Hematopoietic multipotent progenitor cell treated with erythropoietin and hydrocortisone succinate and interleukin-3 and kit ligand, for 17 days (in vitro differentiated cells): ENCODE measurements at regions not wholly inside any gene's neighbourhood (a gene's known extent, or its start where the extent isn't known, plus 50 kb on each side); places are given as distances from the start of the nearest gene placed in this dataset.
"Not testable (repeated sequence)": the region's sequence is repeated elsewhere in the genome, so short reads cannot be mapped to it uniquely, and the experiment has no call there.

Experiments
- DNase-seq: peaks from one replicate; pipeline ENCODE4 v3.0.0-alpha.2; 2015; ENCODE audit warnings: low spot score

DNA sequence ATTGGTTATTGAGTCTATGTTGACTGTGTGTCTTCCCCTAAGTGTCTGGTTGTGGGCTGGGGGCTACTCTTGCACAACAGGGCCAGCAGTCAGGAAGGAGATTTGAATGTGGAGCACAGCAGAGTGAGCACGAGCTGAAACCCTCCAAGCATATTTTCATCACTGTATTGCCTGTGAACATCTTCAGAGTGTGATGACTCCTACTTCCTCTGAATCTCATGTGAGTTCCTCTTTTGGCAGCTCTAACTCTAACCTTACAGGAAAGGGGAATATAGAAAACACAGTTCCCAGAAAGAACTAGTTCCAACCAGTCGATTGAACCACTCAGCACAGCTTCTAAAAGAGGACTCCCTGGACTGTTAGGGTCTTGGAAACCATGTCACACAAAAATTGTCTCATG is 211.6 kb downstream of the RAP2B start:
- no peak for DNase-seq

DNA sequence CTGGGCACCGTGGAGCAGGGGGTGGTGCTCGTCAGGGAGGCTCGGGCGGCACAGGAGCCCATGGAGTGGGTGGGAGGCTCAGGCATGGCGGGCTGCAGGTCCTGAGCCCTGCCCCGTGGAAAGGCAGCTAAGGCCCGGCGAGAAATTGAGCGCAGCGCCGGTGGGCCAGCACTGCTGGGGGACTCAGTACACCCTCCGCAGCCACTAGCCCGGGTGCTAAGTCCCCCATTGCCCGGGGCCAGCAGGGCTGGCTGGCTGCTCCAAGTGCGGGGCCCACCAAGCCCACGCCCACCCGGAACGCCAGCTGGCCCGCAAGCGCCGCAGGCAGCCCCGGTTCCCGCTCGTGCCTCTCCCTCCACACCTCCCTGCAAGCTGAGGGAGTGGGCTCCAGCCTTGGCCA is 216.3 kb downstream of the RAP2B start:
- DNase-seq = not testable (repeated sequence)

DNA sequence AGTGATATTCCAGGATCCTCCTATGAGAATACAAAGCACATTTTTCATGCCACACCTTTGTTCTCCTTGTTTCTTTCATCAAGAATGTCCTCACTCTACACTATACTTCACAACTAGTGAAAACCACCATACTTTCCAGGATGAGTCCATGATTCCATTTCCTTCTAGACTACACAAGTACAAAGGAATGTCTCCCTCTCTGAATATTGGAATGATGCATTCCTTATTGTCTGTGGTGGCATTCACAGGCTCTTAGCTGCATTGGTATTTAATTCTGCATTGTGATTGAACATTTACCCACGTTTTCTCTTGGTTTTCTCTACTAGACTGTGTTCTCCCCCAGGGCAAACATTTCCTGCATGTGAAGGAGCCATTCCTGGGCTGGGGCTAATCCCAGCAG is 217.5 kb downstream of the RAP2B start:
- no peak for DNase-seq

DNA sequence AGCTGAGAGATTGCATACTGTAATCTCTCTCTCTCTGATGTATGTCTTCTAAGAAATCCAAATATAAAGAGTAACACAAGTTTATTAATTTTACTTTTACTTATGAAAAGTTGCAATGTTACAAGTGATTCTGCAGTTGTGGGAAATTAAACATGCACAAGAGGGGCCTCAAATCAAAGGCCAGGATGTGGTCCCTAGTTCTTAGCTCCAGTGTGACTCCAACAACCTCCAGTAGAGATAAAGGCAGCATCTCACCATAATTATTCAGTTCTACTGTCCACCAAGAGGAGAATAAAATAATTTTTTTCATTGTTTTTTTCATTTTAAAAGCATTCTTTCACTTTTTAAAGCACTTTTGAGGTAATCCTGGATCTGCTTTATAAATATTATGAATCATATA is 223.3 kb downstream of the RAP2B start:
- no peak for DNase-seq

DNA sequence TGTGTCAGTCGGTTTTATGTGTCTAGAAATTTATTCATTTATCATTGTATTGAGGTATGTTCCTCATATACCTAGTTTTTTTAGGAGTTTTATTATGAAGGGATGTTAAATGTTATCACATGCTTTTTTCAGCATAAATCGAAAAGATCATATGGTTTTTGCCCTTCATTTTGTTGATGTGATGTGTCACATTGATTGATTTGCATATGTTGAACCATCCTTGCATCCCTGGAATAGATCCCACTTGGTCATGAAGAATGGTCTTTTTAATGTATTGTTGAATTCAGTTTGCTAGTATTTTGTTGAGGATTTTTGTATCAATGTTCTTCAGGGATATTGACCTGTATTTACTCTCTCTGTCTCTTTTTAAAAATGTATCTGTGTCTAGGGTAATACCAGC is 230.3 kb downstream of the RAP2B start:
- DNase-seq = no peak

DNA sequence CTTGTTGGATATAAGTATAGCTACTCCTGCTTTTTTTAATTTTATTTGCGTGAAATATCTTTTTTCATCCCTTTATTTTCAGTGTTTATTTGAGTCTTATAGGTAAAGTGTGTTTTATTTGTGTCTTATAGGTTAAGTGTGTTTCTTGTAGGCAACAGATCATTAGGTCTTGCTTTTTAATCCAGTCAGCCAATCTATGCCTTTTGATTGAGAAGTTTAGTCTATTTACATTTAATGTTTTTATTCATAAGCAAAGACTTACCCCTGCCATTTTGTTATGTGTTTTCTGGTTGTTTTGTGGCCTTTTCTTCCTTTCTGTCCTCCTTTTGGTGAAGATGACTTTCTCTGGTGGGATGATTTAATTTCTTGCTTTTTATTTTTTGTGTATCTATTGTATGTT is 232.0 kb downstream of the RAP2B start:
- DNase-seq = no peak

DNA sequence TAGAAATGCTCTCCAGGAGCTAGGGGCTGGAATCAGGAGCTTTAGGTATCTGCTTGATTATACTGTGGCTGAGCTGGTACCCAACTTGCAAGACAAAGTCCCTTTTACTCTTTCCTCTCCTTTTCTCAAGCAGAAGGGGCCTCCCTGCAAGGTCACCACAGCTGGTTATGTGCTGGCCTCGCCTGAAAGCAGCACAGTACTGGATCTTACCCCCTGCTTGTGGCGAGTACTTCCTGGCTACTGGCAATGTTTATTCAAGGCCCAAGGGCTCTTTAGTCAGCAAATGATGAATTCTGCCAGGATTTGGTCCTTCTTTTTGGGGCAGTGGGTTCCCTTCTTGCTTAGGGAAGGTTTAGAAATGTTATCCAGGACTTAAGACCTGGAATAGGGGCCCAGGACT is 234.6 kb downstream of the RAP2B start:
- DNase-seq = no peak

DNA sequence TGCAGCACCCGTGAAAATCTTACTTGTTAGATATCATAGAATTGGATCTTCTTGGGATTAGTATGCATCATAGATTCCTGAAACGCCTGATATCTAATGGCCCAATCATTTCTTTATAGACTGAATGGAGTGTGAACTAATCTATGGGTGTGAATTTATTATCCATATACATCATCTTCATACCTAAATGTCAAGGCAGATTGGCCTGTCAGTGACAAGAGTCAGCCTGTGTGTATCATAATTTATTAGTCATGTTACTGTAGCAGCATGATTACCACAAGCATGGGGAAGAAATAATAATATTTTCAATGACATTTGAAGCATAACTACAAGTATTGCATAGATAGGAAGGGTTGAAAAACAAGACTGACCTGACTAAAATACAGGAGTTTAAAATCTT is 235.8 kb downstream of the RAP2B start:
- DNase-seq = no peak

DNA sequence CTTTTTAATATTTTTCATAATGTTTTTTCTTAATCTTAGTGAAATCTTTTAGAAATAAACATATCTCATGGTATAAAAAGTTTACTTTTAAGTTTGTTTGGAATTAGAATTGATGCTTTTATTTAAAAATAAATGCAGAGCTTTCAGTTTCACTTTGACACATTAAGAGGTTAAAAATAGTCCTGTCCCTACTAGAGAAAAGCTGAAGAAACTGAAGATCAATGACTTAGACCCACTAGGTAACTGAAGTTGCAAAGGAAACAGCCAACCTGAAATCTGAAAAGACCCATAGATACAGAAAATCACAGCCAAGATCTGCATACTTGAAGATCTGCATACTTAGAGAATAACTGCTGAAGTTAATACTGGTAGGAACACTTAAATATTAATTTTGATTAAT is 237.6 kb downstream of the RAP2B start:
- no peak for DNase-seq

DNA sequence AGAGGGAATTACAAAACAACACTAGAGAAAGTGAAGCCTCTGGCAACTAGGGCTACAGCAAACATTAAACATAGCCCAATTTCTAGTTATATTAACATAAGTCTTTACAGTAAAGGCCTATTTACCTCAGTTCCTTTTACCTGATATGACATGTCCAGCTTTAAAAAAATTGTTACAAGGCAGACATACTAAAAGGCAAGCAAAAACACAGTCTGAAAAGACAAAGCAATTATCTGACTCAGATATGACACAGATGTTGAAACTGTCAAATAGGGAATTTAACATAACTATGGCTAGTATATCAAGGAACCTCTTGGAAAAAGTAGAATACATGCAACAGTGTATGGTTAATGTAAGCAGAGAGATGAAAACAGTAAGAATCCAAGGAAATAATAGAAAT is 238.6 kb downstream of the RAP2B start:
- DNase-seq = no peak

DNA sequence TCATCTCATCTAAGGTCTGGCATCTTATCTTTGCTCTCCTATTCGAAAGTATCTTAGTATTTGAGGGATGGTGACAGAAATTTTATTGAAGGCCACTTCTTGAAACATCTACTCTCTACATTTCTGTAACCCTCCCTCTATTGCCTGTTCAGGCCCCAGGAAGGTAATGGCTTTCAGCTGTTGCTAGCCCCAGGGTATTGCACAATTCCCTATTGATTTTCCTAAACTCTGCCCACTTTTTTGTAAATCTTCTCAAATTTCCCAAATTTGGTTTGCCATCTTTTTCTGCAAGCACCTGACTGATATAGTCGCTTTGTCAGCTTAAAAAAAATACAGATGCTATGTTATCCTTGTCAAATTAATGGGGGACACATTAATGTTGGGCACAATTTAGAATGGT is 242.1 kb downstream of the RAP2B start:
- no peak for DNase-seq

DNA sequence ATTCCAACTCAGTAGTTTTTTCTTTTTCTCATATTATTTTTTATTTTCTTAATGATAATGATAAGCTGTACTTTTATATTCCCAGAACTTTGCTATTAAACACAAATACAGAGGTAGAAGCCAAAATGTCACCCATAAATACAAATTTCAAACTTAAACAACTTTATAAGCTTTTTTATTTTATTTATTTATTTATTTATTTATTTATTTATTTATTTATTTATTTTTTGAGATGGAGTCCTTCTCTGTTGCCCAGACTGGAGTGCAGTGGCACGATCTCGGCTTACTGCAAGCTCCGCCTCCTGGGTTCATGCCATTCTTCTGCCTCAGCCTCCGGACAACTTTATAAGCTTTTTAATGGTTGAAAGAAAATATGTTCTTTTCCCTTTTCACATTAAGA is 243.3 kb downstream of the RAP2B start:
- not testable (repeated sequence) for DNase-seq

DNA sequence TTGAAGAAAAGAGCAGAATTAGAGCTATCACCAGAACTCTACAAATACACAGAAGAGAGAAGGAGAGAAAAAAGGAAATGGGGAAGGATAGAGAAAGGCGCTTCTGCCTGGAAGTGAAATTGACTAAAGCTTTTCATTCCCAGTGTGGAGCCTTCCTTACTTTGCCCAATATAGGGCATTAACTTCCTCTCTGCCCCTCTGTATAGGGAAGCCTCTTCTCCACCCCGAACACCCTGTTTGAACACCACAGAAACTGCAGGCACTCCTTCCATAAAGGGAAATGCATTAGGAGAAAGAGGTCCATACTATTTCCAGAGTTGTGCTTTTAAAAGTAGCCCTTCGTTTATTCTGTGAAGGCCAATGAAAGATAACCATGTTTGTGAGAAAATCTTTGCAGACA is 248.5 kb downstream of the RAP2B start:
- DNase-seq = no peak

DNA sequence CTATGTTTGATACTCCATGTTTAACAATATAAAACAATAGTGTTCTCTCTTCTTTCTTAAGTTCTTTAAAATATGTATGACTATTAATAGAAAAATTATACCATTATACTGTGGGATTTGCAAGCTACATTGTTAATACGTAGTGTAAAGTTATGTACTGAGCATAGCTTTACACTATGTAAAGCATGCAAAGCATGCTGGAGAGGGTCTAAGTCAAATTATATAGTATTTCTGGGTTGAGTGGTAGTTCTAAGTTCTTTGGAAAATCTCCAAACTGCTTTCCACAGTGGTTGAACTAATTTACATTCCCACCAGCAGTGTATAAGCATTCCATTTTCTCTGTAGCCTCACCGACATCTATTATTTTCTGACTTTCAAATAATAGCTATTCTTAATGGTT is 253.0 kb downstream of the RAP2B start:
- no peak for DNase-seq

DNA sequence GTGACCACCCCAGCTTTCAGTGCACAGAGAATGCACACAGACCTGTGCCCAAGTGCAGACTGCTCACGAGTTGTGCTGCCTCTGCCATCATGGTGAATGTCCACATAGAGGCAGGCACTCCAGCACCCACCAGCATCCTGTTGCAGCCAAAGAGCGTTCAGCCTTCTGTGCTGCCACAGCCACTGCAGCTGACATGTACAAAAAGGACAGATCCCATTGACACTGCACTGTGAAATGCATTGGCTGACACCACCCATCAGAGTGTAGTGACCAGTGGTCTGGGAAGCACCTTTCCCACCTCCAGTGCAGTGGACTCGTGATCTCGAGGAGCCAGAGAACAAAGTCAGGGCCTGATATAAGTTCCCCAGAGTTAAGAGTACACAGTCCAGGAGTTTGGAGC is 260.3 kb downstream of the RAP2B start:
- DNase-seq = no peak

DNA sequence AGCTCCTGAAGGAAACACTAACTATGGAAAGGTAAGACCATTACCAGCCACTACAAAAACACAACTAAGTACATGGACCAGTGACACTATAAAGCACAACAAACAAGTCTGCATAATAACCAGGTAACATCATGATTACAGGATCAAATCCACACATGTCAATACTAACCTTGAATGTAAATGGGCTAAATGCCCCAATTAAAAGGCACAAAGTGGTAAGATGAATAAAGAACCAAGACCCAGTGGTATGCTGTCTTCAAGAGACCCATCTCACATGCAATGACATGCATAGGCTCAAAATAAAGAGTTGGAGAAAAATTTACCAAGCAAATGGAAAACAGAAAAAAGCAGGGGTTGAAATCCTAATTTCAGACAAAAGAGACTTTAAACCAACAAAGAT is 261.8 kb downstream of the RAP2B start:
- not testable (repeated sequence) for DNase-seq

DNA sequence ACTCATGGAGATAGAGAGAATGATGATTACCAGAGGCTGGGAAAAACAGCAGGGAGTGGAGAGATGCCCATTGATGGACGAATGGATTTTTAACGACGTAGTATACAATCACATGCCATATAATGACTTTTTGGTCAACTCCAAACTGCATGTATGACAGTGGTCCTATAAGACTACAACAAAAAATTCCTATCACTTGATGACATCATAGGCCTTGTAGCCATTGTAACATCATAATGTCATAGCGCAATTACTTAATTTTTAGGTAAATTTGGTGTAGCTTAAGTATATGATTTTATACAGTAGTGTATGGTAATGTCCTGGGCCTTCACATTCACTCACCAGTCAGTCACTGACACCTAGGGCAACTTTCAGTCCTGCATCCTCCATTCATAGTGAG is 264.3 kb downstream of the RAP2B start:
- no peak for DNase-seq

DNA sequence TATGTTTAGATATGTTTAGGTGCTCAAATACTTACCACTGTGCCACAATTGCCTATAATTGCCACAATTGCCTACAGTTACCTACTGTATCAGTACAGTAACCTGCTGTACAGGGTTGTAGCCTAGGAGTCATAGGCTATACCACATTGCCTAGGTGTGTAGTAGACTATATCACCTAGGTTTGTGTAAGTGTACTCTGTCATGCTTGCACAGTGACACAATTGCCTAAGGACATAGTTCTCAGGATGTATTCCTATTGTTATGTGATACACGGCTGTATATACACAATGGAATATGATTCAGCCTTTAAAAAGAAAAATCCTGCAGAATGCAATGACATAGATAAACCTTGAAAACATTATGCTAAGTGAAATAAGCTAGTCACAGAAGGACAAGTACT is 264.8 kb downstream of the RAP2B start:
- no peak for DNase-seq

DNA sequence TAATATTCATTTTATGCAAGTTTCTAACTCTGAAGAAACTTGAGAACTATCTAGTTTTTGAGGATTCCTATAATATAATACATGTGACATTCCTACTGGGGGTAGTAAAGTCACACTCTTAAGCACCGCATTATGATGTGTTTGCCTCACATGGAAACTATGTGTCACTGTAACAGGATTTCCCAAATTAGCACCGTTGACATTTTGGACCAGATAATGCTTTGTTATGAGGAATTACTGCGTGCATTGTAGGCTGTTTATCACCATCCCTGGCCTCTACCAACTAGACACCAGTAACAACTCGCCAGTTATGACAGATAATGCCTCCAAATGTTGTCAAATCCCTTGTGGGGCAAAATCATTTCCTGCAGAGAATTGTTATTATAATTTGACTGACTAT is 267.8 kb downstream of the RAP2B start:
- no peak for DNase-seq

DNA sequence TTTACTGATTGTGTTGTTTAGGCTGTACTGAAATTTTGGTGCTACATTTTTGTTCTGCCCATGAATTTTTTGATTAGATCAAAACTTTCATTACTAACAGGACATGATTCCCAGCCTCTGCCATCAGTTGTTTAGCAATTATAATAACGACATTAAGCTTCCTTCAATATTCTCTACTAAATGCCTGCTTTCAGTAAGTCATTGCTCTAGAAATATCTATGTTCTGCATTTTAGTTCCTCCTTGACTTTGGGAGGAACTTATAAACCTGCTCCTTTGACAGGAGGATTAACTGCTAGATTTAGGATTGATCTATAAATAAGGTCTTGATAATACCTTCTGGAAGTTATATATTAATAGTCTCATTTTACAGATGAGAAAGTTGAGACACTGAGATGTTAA is 269.1 kb downstream of the RAP2B start:
- DNase-seq = no peak

DNA sequence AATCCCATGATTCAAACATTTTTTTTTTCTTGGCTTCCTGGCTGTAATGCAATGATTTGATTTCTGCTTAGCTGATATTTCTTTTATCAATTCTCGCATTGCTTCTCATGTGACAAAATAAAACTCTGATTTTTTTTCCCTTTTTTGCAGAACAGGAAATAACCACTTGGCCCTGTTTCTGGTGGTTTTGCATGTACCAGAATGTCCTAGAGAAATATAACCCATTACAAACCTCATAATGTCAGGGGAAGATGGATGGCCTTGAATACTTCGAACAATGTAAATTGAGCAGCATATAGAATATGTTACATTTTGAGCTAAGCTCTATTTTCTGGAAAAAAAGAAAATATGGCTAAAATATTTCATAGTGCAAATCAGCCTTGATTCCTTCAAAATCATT is 275.6 kb downstream of the RAP2B start:
- no peak for DNase-seq

DNA sequence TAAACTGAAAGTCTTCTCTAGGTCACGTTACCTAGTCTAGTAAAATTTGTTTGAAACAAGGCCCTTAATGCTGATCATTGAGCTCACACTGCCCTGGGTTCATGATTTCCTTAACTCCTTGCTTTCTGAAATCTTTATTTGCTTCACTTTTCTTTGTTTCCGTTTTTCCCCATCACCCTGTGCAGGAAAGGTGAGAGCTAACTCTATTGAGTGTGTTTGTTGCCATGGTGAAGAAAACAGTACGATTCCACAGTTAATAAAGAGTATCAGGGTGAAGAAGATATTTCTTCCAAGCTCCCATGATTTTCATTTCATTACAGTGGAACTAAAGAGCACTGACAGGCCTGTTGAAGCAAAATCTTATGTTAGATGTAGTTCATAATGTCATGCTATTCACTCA is 276.2 kb downstream of the RAP2B start:
- DNase-seq = no peak

DNA sequence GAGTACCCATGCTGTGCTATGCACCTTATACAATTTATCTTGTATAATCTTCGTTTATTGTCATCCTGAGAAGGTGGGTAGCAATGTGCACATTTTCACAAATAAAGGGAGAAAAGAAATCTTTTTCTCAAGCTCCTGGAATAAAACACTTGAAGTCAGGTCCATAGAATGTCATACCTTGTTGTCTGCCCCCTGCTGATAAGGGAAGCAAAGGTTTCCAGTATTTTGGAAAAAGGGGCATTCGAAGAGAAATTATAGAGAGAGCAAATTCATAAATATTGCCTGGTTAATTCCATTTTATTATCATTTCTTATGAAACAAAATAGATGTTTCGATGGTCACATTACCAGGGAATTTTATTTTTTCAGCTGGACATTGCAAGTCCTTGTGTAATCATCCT is 277.8 kb downstream of the RAP2B start:
- DNase-seq = no peak

DNA sequence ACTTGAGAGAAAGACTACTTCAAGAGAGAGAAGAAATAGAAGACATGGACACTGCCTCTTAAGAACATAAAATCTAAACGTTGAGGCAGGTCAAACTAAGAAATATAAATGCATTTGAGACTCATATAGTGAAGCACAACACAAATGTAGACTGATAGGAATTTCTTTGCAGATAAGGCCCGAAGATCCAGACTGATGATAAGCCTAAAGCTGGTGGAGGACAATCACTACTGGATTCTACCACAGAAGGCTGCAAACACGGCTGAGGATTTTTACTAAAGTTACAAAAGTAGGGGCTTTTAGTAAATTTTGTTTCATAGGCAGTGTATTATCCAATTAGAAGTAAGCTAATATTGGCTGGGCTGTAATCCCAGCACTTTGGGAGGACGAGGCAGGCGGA is 278.3 kb downstream of the RAP2B start:
- no peak for DNase-seq

DNA sequence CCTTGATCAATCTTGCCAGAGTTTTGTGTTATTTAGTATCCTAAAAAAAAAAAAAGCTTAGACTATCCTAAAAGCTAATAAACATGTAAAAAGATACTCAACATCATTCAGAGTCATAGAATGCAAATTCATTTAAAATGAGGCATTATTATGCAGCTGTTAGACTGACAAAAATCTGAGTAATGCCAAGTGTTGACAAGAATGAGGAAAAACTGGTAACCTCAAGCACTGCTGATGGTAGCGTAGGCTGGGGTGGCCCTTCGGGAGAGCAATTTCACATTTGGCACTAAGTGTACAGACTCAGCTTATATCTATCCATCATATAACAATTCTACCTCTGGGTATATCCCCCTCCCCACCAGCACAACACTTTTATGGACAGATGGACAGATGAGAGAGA is 280.4 kb downstream of the RAP2B start:
- no peak for DNase-seq
